Head of caudate nucleus (tissue), 42 donors: ENCODE measurements at regions not wholly inside any gene's neighbourhood (a gene's known extent, or its start where the extent isn't known, plus 50 kb on each side); places are given as distances from the start of the nearest gene placed in this dataset.
"Not testable (repeated sequence)": the region's sequence is repeated elsewhere in the genome, so short reads cannot be mapped to it uniquely, and the experiment has no call there.

Experiments
- DNase-seq, 42 donors: peaks; one replicate each; pipeline versions ENCODE4 v3.0.0 to v3.0.0-alpha.2; 2020 to 2021; ENCODE audit warnings: mixed read lengths in 7 of 42
- intact Hi-C: fragments of 100-400 bp; cut with DNase I; formaldehyde crosslinking; loops from one replicate; pipeline ENCODE4 v1.15.0; 2022

- intact Hi-C loops, result no loop called here
- no peak for DNase-seq
Measured at GRCh38 chr3:16761571-16761970, 123.2 kb upstream of the PLCL2 start.

GRCh38 chr3:16765661-16766060 is 119.1 kb upstream of the PLCL2 start:
- intact Hi-C loops, result no loop called here
- no peak for DNase-seq

- intact Hi-C loops, result no loop called here
- peak in 4 of 42 donors; percentile 11 to 44 (median 24) for DNase-seq
Measured at GRCh38 chr3:16767006-16767405, 117.7 kb upstream of the PLCL2 start.

GRCh38 chr3:16768014-16768413 is 116.7 kb upstream of the PLCL2 start:
- intact Hi-C loops, result no loop called here
- peak in 1 of 42 donors; percentile 2 for DNase-seq

- intact Hi-C loops, result no loop called here
- no peak for DNase-seq
Measured at GRCh38 chr3:16768956-16769355, 115.8 kb upstream of the PLCL2 start.

- intact Hi-C loops, result no loop called here
- DNase-seq, result no peak
Measured at GRCh38 chr3:16769525-16769924, 115.2 kb upstream of the PLCL2 start.

- intact Hi-C loops, result no loop called here
- DNase-seq, result no peak
Measured at GRCh38 chr3:16770021-16770420, 114.7 kb upstream of the PLCL2 start.

GRCh38 chr3:16770792-16771191 is 114.0 kb upstream of the PLCL2 start:
- no peak for DNase-seq
- intact Hi-C loops, result no loop called here

GRCh38 chr3:16773594-16773993 is 111.2 kb upstream of the PLCL2 start:
- DNase-seq, intact Hi-C loops: not testable (repeated sequence)

- intact Hi-C loops, DNase-seq: not testable (repeated sequence)
Measured at GRCh38 chr3:16774536-16774935, 110.2 kb upstream of the PLCL2 start.

GRCh38 chr3:16784973-16785372 is 99.8 kb upstream of the PLCL2 start:
- intact Hi-C loops, result no loop called here

GRCh38 chr3:16785465-16785864 is 99.3 kb upstream of the PLCL2 start:
- intact Hi-C loops, result no loop called here
- DNase-seq, result no peak

More at GRCh38 chr3:16784973-16785372, 99.8 kb upstream of the PLCL2 start:
- DNase-seq, result no peak

GRCh38 chr3:16788440-16789056 is 96.2 kb upstream of the PLCL2 start:
- DNase-seq, result peak in 1 of 42 donors; percentile 40
- intact Hi-C loops, result no loop called here

- no peak for DNase-seq
- intact Hi-C loops, result no loop called here
Measured at GRCh38 chr3:16789344-16790120, 95.2 kb upstream of the PLCL2 start.

GRCh38 chr3:16790432-16791400 is 94.0 kb upstream of the PLCL2 start:
- intact Hi-C loops, result no loop called here
- no peak for DNase-seq

- peak in 24 of 42 donors; percentile 2 to 72 (median 42) for DNase-seq
- intact Hi-C loops, result no loop called here
Measured at GRCh38 chr3:16793321-16793720, 91.4 kb upstream of the PLCL2 start.

GRCh38 chr3:16794257-16794656 is 90.5 kb upstream of the PLCL2 start:
- intact Hi-C loops, result no loop called here
- no peak for DNase-seq

GRCh38 chr3:16795581-16795980 is 89.2 kb upstream of the PLCL2 start:
- no peak for DNase-seq
- intact Hi-C loops, result no loop called here

GRCh38 chr3:16797831-16798230 is 86.9 kb upstream of the PLCL2 start:
- no peak for DNase-seq
- intact Hi-C loops, result no loop called here

GRCh38 chr3:16798738-16799137 is 86.0 kb upstream of the PLCL2 start:
- intact Hi-C loops, result no loop called here
- no peak for DNase-seq
